ENCODE measurements at regions not wholly inside any gene's neighbourhood (a gene's known extent, or its start where the extent isn't known, plus 50 kb on each side); places are given as distances from the start of the nearest gene placed in this dataset.

- no peaks in the 10 kb centered on the region for H3K4me1 Mint-ChIP-seq (ENCODE audit: low read depth)
- no peak overlapping the region for H3K4me3 Mint-ChIP-seq
- no peaks in the 10 kb centered on the region for H3K27me3 Mint-ChIP-seq
- Histone ChIP-seq H3K36me3 (ENCODE audit: insufficient read depth, low read length) (no peaks in the 10 kb centered on the region), H3K27ac (ENCODE audit: low read depth in 1 of 2, low read length in 2 of 2) (no peak overlapping the region), H3K4me3 (ENCODE audit: low read length) (no peak overlapping the region), H3K27me3 (ENCODE audit: control insufficient read depth in 1 of 2, insufficient read depth in 2 of 2, low read length in 2 of 2) (no peaks in the 10 kb centered on the region), H3K4me1 (ENCODE audit: insufficient read depth, low read length) (no peaks in the 10 kb centered on the region), H3K9me3 (ENCODE audit: control insufficient read depth in 1 of 2, insufficient read depth in 1 of 2, low read length in 2 of 2) (no peaks in the 10 kb centered on the region)
- ATAC-seq (ENCODE audit: poor library complexity) = no peak
- H3K36me3 Mint-ChIP-seq (ENCODE audit: low read depth) = no peaks in the 10 kb centered on the region
- intact Hi-C loops (cut with DNase I, micrococcal nuclease) = loop anchor here in 1 of 2 experiments (10.0 kb wide), 1 partner anchor 131 kb away; no protein-coding TSS in a partner anchor
- ChIA-PET POLR2A (no interaction called here), CTCF (no interaction called here)
- H3K27ac Mint-ChIP-seq = no peak overlapping the region
- H3K9me3 Mint-ChIP-seq = no peaks in the 10 kb centered on the region
- no peak for TF ChIP-seq CTCF (IDR thresholded peaks at IDR 0.05)
- no peak for DNase-seq
These were observed 84.5 kb downstream of the PLEKHG1 start for GRCh38 chr6:150684161-150684560.

- ChIA-PET POLR2A (no interaction called here), CTCF (interaction anchor here (1.2 kb wide), 1 partner anchor 42 kb away, joined by 4 read pairs; no protein-coding TSS in a partner anchor)
- Mint-ChIP-seq H3K9me3 (no peaks in the 10 kb centered on the region), H3K4me1 (ENCODE audit: low read depth) (no peaks in the 10 kb centered on the region), H3K36me3 (ENCODE audit: low read depth) (no peaks in the 10 kb centered on the region), H3K27me3 (no peaks in the 10 kb centered on the region), H3K4me3 (no peak overlapping the region), H3K27ac (no peak overlapping the region)
- no peak overlapping the region for H3K4me3 ChIP-seq (ENCODE audit: low read length)
- no peaks in the 10 kb centered on the region for H3K27me3 ChIP-seq (ENCODE audit: control insufficient read depth in 1 of 2, insufficient read depth in 2 of 2, low read length in 2 of 2)
- intact Hi-C loops (cut with DNase I, micrococcal nuclease) = loop anchor here in 1 of 2 experiments (10.0 kb wide), 1 partner anchor 130 kb away; no protein-coding TSS in a partner anchor
- no peaks in the 10 kb centered on the region for H3K4me1 ChIP-seq (ENCODE audit: insufficient read depth, low read length)
- no peak for TF ChIP-seq CTCF (IDR thresholded peaks at IDR 0.05)
- no peaks in the 10 kb centered on the region for H3K9me3 ChIP-seq (ENCODE audit: control insufficient read depth in 1 of 2, insufficient read depth in 1 of 2, low read length in 2 of 2)
- H3K36me3 ChIP-seq (ENCODE audit: insufficient read depth, low read length) = no peaks in the 10 kb centered on the region
- ATAC-seq (ENCODE audit: poor library complexity) (no peak), DNase-seq (no peak)
- no peak overlapping the region for H3K27ac ChIP-seq (ENCODE audit: low read depth in 1 of 2, low read length in 2 of 2)
These were observed 85.2 kb downstream of the PLEKHG1 start for GRCh38 chr6:150684714-150685459.

GRCh38 chr6:150685860-150686259 is 86.2 kb downstream of the PLEKHG1 start:
- Mint-ChIP-seq H3K27ac (no peak overlapping the region), H3K4me3 (no peak overlapping the region), H3K9me3 (no peaks in the 10 kb centered on the region), H3K4me1 (ENCODE audit: low read depth) (no peaks in the 10 kb centered on the region), H3K27me3 (no peaks in the 10 kb centered on the region), H3K36me3 (ENCODE audit: low read depth) (no peaks in the 10 kb centered on the region)
- Histone ChIP-seq H3K27ac (ENCODE audit: low read depth in 1 of 2, low read length in 2 of 2) (no peak overlapping the region), H3K4me1 (ENCODE audit: insufficient read depth, low read length) (no peaks in the 10 kb centered on the region), H3K27me3 (ENCODE audit: control insufficient read depth in 1 of 2, insufficient read depth in 2 of 2, low read length in 2 of 2) (no peaks in the 10 kb centered on the region), H3K36me3 (ENCODE audit: insufficient read depth, low read length) (no peaks in the 10 kb centered on the region), H3K9me3 (ENCODE audit: control insufficient read depth in 1 of 2, insufficient read depth in 1 of 2, low read length in 2 of 2) (no peaks in the 10 kb centered on the region), H3K4me3 (ENCODE audit: low read length) (no peak overlapping the region)
- intact Hi-C loops (cut with DNase I, micrococcal nuclease) = loop anchor here in 1 of 2 experiments (10.0 kb wide), 1 partner anchor 129 kb away; no protein-coding TSS in a partner anchor
- ChIA-PET CTCF (interaction anchor here (1.1 to 1.2 kb wide), 2 partner anchors 9 to 43 kb away, joined by 4 to 6 read pairs; no protein-coding TSS in a partner anchor), POLR2A (no interaction called here)
- ATAC-seq (ENCODE audit: poor library complexity) = peak; percentile 44
- peak in 13 of 14 experiments; percentile 6 to 61 (median 24) for DNase-seq
- TF ChIP-seq CTCF (IDR thresholded peaks at IDR 0.05) = peak; percentile 36
